ENCODE measurements at regions not wholly inside any gene's neighbourhood (a gene's known extent, or its start where the extent isn't known, plus 50 kb on each side); places are given as distances from the start of the nearest gene placed in this dataset.

GRCh38 chr5:104431002-104431620, 868.5 kb upstream of the NUDT12 start:
- Histone ChIP-seq H3K9me3 (no peaks in the 10 kb centered on the region), H3K4me3 (no peak overlapping the region), H3K27me3 (no peaks in the 10 kb centered on the region), H3K36me3 (no peaks in the 10 kb centered on the region), H3K4me1 (no peaks in the 10 kb centered on the region), H3K27ac (no peak overlapping the region)
- intact Hi-C loops (cut with DNase I), result no loop called here
- no peak for TF ChIP-seq CTCF (IDR thresholded peaks at IDR 0.05)
- 65 to 75% methylated on average over 4 of the region's 4 CpGs for WGBS, 2 donors
- ATAC-seq (no peak), DNase-seq (no peak)

GRCh38 chr5:104429911-104430310, 867.3 kb upstream of the NUDT12 start:
- WGBS, 2 donors, result 67 to 81% methylated on average over 1 of the region's 1 CpG

GRCh38 chr5:104421431-104421830, 858.8 kb upstream of the NUDT12 start:
- H3K36me3 ChIP-seq, result no peaks in the 10 kb centered on the region
- no peak overlapping the region for H3K27ac ChIP-seq
- TF ChIP-seq CTCF (IDR thresholded peaks at IDR 0.05), result no peak
- DNase-seq (no peak), ATAC-seq (no peak)
- no peaks in the 10 kb centered on the region for H3K4me1 ChIP-seq
- no peaks in the 10 kb centered on the region for H3K27me3 ChIP-seq
- H3K9me3 ChIP-seq, result peaks cover 0 to 8% (median 0%) of the 10 kb centered on the region in 11 donors
- no peak overlapping the region for H3K4me3 ChIP-seq
- 54 to 64% methylated on average over 4 of the region's 4 CpGs for WGBS, 2 donors
- intact Hi-C loops (cut with DNase I), result no loop called here

More at GRCh38 chr5:104429911-104430310, 867.3 kb upstream of the NUDT12 start:
- Histone ChIP-seq H3K36me3 (no peaks in the 10 kb centered on the region), H3K4me1 (no peaks in the 10 kb centered on the region), H3K9me3 (no peaks in the 10 kb centered on the region), H3K4me3 (no peak overlapping the region), H3K27me3 (no peaks in the 10 kb centered on the region), H3K27ac (no peak overlapping the region)
- no peak for ATAC-seq
- DNase-seq, result no peak
- TF ChIP-seq CTCF (IDR thresholded peaks at IDR 0.05), result no peak
- intact Hi-C loops (cut with DNase I), result no loop called here

GRCh38 chr5:104418056-104418455, 855.5 kb upstream of the NUDT12 start:
- Histone ChIP-seq H3K27me3 (no peaks in the 10 kb centered on the region), H3K4me3 (no peak overlapping the region), H3K4me1 (no peaks in the 10 kb centered on the region), H3K9me3 (peaks cover 0 to 8% (median 0%) of the 10 kb centered on the region in 11 donors), H3K36me3 (no peaks in the 10 kb centered on the region), H3K27ac (no peak overlapping the region)
- no peak for TF ChIP-seq CTCF (IDR thresholded peaks at IDR 0.05)
- 81 to 90% methylated on average over 1 of the region's 1 CpG for WGBS, 2 donors
- intact Hi-C loops (cut with DNase I), result no loop called here
- DNase-seq, result no peak
- no peak for ATAC-seq
